Stimulated activated CD8-positive, alpha-beta memory T cell treated with anti-CD3 and anti-CD28 coated beads, Interleukin-15, amount 100 ng/mL, for 4 hours (primary cell): ENCODE measurements at regions not wholly inside any gene's neighbourhood (a gene's known extent, or its start where the extent isn't known, plus 50 kb on each side); places are given as distances from the start of the nearest gene placed in this dataset.

Experiments
- DNase-seq, 2 donors: peaks; one replicate each; pipeline ENCODE4 v3.0.0-alpha.2; 2020; ENCODE audit warnings: low read depth in 2 of 2

DNA sequence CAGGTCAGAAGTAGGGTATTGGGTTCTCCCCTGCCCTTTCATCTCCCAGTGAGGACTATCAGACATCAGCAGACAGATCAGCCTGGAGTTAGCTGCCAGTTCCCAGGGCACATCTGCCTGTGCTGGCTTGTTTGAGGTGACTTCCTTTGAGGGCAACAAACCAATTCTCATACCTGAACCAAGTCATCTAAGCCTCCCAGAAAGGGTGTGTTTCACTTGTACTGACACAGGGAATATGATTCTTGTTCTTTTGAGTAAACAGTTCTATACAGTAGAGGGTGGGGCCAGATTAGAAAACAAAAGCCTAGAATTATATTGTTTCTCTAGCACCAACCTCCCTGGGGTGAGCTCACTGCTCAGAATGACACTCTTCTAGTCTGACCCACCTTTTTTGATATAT lies 591.9 kb downstream of the SLC4A3 start:
- no peak for DNase-seq

DNA sequence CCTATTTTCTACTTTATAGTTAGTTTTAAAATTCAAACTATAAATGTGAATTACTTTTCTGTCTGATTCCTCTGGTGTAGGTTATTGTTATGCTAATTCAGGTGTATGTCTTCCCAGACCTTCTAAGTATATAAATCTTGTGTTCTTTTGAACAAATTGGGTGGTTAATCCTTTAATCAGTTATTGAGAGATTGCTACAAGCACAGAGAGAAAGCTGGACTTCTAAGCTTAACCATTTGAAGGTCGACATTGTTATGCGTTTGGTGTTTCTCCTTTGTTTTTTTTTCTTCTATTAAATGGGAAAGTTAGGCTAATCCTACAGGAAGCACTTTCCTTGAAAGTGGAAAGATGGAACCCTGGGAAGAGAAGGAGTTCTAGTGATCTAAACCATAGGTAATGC lies 592.6 kb downstream of the SLC4A3 start:
- DNase-seq = no peak

DNA sequence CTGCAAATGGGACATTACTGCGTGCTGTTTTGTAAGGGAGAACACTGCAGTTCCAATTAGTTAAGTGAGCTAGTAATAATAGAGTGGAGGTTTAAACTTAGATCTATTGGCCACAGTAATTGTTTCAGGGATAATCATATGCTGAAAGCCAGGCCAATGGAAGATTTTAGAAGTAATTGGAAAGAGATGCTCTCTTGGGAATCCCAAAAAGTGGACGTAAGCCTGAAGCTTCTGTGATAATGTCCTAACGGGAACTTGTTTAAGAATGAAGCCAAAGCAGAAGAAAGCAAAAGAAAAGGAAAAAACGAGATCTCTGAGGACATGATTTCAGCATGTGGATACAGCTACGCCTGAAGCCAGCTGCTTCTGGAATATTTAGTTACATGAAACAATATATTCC lies 594.6 kb downstream of the SLC4A3 start:
- DNase-seq = no peak

DNA sequence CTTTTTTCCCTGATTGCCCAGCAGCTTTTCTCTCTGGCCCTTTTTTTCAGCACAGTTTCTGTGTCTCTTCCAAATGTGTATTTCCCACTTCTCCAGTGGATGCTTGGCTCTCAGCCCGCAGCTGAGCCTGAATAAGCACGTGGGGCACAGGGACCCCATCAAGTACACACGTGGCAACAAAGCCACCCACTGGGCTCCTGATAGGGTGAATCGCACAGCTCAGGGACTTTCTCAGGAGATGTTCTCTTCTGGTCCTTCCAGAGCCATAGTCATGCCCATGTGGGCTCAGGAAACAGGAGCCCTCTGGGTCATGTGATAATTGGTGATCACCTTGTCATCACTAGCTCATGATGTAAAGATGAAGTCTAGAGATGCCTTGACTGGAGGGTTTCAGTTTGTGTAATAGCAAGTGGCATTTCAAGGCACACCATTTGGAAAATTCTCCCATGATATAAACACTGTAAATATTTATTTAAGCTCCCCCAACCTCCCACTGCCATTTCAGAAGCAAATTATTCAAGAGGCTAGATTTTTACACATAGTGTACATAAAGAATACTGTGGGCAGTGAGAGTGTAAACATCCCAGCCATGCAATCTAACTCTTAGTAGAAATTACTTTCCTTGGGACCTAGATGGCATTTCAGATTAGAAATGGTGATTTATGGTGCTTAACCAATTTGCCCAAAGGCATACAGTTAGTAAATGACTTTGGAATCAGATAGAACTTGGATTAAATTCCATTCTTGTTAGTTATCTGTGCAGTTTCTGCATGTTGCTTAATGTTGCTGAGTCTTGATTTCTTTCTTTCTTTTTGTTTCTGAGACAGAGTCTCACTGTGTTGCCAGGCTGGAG lies 597.5 kb downstream of the SLC4A3 start:
- DNase-seq = no peak

DNA sequence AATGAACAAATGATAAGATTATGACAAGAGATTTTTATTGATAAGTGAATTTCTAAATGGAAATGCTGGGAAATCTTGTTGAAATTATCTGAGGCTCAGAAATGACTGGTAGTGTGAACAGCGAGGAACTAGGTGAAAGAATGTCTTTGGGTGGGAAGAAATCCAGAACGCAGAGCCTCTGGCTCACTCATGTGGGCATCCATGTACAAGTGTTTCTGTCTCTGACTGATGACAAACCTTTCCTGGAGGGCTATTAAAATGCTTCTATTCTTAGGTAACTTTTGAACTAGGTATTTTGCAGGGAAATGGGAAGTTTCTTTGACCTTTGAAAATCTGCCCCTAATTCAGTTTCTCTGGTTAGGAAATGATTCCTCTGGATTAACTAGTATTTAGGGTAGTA lies 598.6 kb downstream of the SLC4A3 start:
- no peak for DNase-seq

DNA sequence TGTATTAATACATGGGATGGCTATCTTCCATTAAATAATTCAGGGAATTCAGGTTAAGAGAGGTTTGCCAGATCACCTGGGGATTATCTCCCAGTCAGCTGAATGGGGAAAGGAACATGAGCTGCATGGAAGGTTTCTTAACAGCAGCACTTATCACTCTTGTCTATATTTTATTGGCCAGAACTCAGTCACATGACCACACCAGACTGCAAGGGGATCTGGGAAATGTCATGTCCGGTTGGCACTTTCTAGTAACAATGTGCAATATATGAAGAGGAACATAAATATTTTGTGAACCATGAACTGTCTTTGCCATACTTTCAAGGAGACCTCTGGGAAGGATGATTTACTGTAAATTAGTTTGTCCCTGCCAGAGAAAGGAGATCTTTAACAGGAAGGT lies 599.1 kb downstream of the SLC4A3 start:
- DNase-seq = no peak

DNA sequence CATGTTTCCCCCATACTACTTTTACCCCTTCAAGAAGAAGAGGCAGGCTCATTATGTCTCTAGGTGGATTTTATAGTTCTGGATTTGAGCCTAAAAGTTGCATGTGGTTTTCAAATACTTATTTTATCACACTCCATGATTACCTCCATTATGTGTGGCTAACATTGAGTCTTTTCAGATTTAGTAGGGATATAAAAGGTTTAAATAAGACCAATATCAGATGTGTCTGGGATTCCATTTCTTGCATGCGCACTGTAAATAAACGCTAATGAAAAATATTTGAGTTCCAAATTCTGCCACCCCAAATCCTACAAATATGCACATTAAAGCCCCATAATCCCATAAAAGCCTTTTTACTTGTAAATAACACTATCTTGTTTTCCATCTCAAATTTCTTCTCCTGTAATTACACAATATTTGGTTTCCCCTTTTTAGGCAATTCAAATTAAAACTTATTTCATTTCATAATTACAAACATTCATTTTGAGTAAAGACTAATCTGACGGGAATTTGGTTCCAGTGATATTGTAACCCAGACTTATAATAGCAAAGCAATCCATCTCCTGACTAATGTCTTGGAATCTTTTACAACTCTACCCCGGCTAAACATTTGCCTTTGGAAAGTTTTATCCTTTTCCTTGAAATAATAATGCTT lies 600.0 kb downstream of the SLC4A3 start:
- DNase-seq = no peak

DNA sequence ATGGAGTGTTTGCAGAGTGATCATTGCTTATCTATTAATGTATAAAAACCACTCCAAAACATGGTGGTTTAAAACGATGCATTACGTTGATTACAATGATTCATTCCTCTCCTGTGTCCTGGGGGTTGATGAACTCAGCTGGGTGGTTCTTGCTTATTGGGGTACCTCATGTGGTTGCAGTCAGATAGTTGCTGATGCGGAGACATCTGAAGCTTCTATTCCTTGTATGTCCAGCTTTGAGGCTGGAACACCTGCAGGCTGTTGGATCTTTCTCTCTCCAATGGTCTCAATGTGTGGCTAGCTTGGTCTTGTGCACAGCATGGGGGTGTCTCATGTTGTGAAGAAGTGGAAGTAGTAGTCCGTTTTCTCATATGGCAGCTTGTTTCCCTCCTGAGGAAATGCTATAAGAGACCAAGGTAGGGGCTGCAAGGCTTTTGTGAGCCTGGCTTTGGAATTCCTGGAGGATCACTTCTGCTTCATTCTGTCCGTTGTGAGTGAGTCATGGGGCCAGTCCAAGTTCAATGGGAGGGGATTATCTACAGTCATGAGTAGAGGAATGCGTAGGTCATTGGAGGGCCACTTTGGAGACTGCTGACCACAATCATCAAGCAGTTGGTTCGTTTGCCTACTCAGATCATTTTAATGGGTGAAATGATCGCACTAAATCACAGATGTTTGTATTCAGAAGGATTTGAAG lies 601.0 kb downstream of the SLC4A3 start:
- DNase-seq = no peak

DNA sequence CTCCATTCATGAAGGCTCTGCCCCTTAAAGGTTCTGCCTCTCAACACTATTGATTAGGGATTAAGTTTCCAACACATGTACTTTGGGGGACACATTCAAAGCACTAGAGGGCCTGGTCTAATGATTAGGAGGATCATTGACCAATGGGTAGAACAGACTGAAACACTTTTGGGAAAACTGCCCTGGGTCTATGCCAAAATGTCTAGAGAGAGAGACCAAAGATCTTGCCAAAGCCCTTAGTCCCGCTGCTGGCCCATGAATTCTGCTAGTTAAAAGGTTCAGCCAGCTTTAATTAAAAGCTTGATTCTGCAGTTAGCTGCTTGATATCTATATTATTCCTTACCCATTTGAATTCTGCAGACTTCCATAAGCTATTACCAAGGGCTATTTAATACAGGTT lies 613.2 kb downstream of the SLC4A3 start:
- no peak for DNase-seq

DNA sequence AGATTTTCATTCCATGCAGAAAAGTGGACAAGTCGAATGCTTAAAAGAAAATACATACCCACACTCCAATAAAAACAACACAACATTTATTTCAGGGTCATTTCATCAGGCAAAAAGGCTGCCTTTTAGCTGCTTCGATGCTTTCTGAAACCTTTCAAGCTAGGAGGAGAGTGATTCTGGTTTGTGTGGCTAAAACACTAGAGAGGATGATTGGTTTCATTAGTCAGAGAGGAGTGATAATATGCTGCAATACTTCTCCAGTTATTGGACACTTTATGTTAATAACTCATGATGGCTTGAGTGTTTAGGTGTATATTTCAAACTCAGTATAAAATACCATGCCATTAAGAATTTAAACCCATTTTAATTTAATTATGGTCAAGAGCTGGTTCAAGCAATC lies 614.0 kb downstream of the SLC4A3 start:
- DNase-seq = no peak

DNA sequence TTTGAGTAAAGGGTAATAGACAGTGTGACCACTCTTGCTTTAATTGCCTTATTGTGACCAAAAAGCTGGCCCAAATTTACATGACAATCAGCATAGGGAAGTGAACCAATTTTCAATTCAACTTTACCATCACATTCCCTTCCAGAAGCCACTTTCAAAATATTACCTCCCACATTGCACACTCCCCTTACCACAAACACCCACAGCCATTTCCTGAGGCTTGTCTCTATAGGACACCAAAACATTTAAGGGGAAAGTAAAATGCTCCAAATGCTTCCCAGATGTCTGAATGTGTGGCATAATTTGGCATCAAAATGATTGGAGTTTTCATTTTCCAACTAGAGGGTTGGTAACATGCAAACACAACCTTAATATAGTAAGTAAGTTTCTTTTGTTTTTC lies 616.1 kb downstream of the SLC4A3 start:
- no peak for DNase-seq

DNA sequence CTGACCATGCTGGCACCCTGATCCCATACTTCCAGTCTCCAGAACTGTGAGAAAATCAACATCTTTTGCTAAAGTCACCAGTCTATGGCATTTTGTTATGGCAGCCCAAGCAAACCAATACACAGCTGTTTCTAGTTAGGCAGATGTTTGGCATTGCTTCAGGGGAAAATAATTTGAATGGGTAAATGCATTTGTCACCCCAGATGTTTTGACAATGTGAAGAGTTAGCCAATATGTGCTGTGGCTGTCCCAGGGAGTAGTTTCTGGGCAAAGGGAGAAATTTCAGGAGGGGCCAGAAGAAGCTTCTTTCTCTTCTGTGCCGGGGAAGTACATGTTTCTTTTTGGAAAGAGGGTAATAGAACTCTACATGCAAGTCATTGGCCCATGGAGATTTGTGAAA lies 619.0 kb downstream of the SLC4A3 start:
- no peak for DNase-seq

DNA sequence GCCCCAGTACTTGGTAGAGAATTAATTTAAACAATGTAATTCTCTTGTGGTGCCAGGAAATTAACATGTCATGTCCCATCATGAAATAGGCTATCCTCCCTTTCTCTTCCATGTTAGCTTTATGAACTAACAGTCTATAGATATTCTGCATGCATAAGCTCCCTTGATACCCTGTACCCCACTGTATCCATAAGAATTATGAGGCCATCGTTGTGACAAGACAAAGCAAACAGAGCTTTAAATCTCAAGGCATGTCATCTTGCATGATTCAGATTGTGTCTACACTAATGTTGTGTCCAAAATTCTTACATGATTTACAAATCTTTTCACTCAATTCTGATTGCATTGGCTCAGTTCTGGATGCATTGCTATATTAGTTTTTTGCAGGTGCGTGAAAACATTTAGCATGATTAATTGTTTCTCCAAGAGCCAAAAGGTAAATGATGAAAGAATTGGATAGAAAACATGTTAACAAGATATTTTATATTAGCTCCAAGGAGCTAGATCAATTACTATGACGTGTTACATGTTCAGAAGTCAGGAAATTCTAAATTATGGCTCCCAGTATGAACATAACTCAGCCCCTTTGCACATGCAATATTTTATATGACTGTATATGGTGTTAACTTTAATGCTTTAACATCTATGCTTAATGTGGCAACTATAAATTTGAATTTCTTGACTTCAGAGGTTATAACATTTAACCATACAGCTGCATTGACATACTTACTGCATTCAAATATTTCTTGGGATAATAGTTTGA lies 620.3 kb downstream of the SLC4A3 start:
- no peak for DNase-seq

DNA sequence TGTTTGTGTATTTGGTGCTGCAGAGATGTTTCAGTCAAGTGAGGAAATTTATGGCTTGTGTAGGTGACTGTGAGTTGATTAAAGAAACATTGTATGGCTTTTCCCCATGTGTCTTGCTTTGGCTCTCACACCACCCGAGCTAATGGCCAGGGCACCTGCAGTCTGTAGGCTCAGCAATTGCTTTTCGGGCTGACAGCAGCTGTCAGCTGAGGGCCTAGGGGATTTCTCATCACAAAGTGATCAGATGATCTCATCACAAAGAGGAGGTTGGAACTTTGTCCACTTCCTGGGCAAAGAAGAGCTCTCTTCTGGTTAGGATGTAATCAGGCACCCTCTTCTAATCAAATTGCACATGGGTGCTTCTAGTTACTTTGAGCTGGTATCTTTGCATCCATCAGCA lies 632.2 kb downstream of the SLC4A3 start:
- no peak for DNase-seq

DNA sequence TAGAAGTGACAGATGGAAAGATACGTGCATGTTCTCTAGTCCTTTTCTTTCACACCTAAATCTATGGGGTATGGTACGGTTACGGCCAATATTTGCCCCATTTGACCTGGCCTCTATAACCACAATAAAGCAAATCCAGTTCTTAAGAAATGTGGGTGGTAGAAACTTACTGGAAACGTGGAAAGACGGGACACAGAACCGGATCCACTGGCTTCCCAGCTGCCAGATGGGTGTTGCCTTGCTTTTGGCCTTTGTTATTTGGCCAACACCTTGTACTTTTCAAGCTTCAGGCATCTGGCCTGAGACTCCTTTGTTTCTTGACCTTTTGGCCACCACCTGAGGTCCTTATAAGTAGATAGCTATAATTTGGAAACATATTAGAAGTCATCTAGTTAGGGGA lies 635.9 kb downstream of the SLC4A3 start:
- DNase-seq = no peak

DNA sequence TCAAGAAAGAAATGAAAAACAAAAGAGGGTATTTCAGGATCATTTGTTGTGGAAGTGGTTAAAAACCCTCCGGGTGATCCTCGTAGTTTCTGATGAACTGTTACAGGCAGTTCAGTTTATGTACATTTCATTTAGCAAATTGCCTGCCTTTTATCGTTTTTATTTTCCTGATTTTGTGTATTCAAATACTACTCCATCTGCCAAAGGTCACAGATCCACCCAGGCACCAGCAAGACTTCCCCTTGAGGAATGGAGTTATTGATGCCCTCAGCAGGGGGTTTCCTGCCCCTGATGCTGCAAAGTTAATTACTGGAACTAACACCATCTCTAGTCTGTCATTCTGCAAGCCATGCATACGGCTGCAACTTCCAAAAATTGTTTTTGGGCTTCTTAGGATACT lies 641.9 kb downstream of the SLC4A3 start:
- no peak for DNase-seq

DNA sequence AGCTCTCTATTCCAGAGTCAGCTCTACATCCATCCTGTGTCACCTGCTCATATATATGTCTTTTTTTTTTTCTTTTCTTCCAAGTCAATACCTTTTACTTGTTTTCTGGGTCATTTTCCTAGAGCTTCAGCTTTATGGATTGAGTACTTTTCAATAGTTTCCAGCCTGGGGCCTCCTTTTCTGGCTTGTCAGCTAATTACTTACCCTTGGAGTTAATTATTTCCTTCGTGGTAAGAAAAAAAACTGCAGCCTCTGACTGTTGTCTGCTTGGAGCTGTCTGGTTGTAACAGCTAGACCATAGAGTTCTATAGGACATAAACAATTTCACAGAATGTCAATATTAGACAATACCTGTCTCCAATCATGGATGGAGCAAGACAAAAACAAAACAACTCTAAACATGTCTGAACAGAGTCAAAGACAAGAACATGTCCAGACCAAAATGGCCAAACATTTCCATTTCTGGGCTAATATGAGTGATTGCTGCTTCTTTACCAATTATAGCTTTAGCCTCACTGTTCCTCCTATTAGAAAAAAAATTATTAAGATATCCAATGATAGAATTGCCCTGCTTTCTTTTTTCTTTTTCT lies 643.1 kb downstream of the SLC4A3 start:
- DNase-seq = no peak

DNA sequence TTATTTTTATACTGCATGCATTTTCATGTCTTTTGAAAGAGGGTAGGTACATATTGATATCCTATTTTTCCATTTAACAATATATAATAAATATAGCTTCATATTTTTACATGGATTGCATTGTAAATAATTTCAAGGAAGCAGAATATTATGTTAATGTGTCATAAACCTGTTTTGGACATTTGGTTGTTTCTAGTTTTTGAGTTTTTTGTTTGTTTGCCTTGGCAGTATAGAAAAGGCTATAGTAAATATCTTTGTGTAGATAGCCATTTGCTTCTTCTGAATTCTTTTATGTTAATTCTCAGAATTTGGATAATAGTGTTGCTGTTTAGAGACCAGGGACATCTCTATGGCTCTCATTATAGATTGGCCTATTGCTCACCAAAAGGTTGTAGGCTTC lies 645.2 kb downstream of the SLC4A3 start:
- no peak for DNase-seq

DNA sequence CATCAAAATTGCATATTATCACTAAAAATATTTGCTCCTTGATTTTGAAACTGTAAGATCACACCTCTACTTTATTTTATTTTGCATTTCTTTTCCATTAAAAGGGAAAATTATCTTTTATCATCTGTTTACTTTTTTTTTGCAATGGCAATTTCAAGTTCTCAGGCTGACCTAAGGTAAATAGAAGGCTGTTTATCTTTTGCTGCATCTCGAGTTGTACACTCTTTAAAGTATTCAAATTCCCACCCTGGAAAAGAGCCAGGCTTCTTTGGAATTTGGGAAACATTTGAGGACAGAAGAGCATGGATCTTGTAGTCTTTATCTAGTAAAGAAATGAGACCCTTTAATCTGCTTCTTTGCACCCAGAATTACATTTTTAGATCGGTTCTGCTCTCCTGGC lies 645.7 kb downstream of the SLC4A3 start:
- DNase-seq = no peak

DNA sequence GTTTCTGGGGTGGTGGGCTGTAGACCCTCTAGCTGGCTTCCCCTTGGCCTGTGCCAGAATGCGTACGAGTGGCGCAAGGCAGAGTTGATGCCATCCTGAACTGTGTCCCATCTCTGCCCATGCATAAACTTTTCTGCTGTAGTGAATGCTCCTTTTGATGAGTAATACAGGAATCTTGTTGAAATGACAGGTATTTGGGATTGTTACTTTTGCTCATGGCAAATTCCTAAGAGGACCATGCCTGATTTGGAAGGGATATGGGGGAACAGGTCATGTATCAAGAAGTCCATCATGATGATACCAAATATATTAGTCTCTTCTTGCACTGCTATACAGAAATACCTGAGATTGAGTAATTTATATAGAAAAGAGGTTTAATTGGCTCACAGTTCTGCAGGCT lies 648.0 kb downstream of the SLC4A3 start:
- no peak for DNase-seq

DNA sequence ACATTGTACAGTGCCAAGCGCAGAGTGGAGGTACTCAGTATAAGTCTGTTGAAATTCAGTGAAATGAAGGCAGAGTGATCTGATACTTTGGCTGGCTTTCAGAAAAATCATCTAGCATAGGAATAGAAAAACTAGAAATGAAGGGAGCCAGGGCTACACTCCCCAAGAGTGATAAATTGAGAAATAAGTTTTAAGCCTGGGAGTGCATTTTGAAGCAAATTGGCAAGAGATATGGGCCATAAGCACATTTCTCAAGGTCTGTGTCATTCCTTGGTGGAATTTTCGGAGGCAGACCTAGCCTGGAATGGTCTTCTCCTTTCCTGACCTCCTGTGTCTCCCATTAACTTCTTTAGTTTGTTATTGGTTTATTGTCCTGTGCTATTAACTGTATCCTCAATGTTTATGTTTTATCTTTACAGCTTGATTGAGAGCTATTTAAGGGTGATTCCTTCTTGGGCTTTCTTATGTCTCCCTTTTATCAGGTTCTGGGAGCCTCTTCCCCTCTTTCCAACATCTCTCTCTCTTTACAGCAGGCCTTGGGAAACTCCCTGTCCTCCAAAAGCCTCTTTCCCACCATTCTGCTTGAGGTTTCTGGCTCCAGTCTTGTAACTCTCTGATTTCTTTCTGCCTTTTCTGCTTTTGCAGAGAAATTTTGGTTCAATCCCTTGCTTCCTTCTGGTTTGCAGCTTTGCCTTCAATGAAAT lies 649.5 kb downstream of the SLC4A3 start:
- no peak for DNase-seq
